GM19463 (cell line): ENCODE measurements at regions not wholly inside any gene's neighbourhood (a gene's known extent, or its start where the extent isn't known, plus 50 kb on each side); places are given as distances from the start of the nearest gene placed in this dataset.

Experiments used
- ATAC-seq: cut with Tn5 transposase; IDR thresholded peaks from one replicate; pipeline ENCODE4 v1.9.1; 2021; ENCODE audit warnings: mild to moderate bottlenecking, moderate library complexity; ENCODE audit not compliant: unreplicated experiment

- ATAC-seq: no peak
Measured at GRCh38 chr11:45523760-45524159, 141.7 kb downstream of the CHST1 start.

GRCh38 chr11:45518833-45519535 is 146.4 kb downstream of the CHST1 start:
- ATAC-seq: no peak

GRCh38 chr11:45518141-45518832 is 147.1 kb downstream of the CHST1 start:
- ATAC-seq: no peak

GRCh38 chr11:45517171-45517770 is 148.2 kb downstream of the CHST1 start:
- no peak for ATAC-seq

- no peak for ATAC-seq
Measured at GRCh38 chr11:45513821-45514340, 151.5 kb downstream of the CHST1 start.

GRCh38 chr11:45512471-45513148 is 152.8 kb downstream of the CHST1 start:
- ATAC-seq: no peak

GRCh38 chr11:45511566-45511965 is 153.9 kb downstream of the CHST1 start:
- no peak for ATAC-seq

GRCh38 chr11:45507916-45508315 is 157.5 kb downstream of the CHST1 start:
- ATAC-seq: no peak

- ATAC-seq: no peak
Measured at GRCh38 chr11:45503311-45503710, 162.1 kb downstream of the CHST1 start.

GRCh38 chr11:45502226-45502545 is 163.2 kb downstream of the CHST1 start:
- no peak for ATAC-seq

GRCh38 chr11:45501392-45502225 is 163.8 kb downstream of the CHST1 start:
- no peak for ATAC-seq

GRCh38 chr11:45500451-45500850 is 165.0 kb downstream of the CHST1 start:
- no peak for ATAC-seq

GRCh38 chr11:45494738-45495137 is 170.7 kb downstream of the CHST1 start:
- ATAC-seq: no peak

- ATAC-seq: no peak
Measured at GRCh38 chr11:45489281-45489905, 176.0 kb downstream of the CHST1 start.

GRCh38 chr11:45486461-45486860 is 179.0 kb downstream of the CHST1 start:
- no peak for ATAC-seq

GRCh38 chr11:45485070-45485707 is 180.2 kb downstream of the CHST1 start:
- ATAC-seq: no peak

GRCh38 chr11:45484326-45484883 is 181.0 kb downstream of the CHST1 start:
- no peak for ATAC-seq

- ATAC-seq: no peak
Measured at GRCh38 chr11:45483416-45483815, 182.0 kb downstream of the CHST1 start.

- ATAC-seq: no peak
Measured at GRCh38 chr11:45482331-45482730, 183.1 kb downstream of the CHST1 start.
